ENCODE measurements at regions not wholly inside any gene's neighbourhood (a gene's known extent, or its start where the extent isn't known, plus 50 kb on each side); places are given as distances from the start of the nearest gene placed in this dataset.

DNA sequence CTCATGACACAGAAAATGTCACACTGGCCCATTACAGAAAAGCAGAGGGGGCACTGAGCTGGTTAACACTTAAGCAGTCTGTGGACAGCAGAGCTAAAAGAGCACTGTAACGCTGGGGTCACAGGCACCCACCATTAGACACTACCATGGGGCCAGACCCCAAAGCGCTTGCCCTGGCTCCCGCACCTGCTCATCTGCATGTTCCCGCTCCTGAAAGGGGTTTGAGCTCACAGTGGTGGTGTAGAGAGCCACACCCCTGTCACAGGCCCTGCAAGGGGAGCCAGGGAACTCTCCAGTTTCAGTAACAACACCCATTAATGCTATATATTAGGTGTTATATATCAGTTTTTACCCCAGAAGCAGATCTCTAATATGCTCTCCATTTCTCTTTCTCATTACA, 187.0 kb downstream of the ANKRD50 start:
- DNase-seq: no peak
- TF ChIP-seq, protein P1, sequence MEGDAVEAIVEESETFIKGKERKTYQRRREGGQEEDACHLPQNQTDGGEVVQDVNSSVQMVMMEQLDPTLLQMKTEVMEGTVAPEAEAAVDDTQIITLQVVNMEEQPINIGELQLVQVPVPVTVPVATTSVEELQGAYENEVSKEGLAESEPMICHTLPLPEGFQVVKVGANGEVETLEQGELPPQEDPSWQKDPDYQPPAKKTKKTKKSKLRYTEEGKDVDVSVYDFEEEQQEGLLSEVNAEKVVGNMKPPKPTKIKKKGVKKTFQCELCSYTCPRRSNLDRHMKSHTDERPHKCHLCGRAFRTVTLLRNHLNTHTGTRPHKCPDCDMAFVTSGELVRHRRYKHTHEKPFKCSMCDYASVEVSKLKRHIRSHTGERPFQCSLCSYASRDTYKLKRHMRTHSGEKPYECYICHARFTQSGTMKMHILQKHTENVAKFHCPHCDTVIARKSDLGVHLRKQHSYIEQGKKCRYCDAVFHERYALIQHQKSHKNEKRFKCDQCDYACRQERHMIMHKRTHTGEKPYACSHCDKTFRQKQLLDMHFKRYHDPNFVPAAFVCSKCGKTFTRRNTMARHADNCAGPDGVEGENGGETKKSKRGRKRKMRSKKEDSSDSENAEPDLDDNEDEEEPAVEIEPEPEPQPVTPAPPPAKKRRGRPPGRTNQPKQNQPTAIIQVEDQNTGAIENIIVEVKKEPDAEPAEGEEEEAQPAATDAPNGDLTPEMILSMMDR (IDR thresholded peaks at IDR 0.05; ENCODE audit: low read depth, low read length, missing control alignments): no peak
- Histone ChIP-seq H3K36me3 (replicated peaks) (no peaks in the 10 kb centered on the region), H3K4me3 (ENCODE audit: low read depth, low read length) (no peak overlapping the region), H3K27me3 (replicated peaks) (no peaks in the 10 kb centered on the region), H3K27ac (no peak overlapping the region)
- in situ Hi-C loops (cut with HindIII; ENCODE audit: low pct_ligation_motif_present, low sequenced_read_pairs): no loop called here

DNA sequence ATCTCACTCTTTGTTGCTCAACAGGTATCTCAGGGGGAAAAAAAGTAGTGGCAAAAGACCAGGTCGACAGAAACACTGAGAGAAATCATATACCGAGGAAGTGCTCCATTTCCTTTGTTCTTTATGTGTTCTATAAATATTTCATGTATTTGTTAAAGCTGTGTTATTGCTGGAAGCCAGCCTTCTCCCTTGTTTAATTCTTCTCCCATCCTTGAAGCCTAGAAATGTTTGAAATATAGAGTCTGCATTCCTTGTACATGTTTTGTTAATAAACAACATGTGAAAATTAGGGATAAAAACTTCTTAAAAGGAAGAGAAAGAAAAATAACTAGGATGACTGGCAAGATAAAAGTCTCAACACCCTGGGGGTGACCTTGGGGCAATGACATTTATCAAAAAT, 186.2 kb downstream of the ANKRD50 start:
- in situ Hi-C loops (cut with HindIII; ENCODE audit: low pct_ligation_motif_present, low sequenced_read_pairs): no loop called here
- H3K4me3 ChIP-seq (ENCODE audit: low read depth, low read length): no peak overlapping the region
- H3K27me3 ChIP-seq (replicated peaks): no peaks in the 10 kb centered on the region
- no peaks in the 10 kb centered on the region for H3K36me3 ChIP-seq (replicated peaks)
- TF ChIP-seq, protein P1 (IDR thresholded peaks at IDR 0.05; ENCODE audit: low read depth, low read length, missing control alignments): no peak
- H3K27ac ChIP-seq: no peak overlapping the region
- DNase-seq: no peak

DNA sequence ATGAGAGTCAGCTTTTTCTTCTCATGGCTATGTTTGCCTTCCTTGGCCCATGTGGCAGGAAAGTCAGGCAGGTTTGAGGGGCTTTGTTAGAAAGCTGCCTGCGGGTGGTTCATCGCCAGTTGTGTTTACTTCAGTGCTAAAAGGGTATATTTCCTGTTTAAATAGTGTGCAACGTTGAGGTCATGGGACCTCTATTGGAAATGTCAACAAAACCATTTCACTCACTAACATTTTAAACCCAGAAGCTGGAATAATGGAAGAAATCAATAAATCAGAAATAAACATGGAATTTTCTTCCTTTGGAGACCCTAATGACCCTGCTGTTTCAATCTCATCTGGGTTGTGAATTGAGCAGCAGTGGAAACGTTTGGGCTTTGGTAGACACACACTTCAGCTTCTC, 185.8 kb downstream of the ANKRD50 start:
- Histone ChIP-seq H3K4me3 (ENCODE audit: low read depth, low read length) (no peak overlapping the region), H3K27ac (no peak overlapping the region), H3K36me3 (replicated peaks) (no peaks in the 10 kb centered on the region), H3K27me3 (replicated peaks) (no peaks in the 10 kb centered on the region)
- TF ChIP-seq, protein P1 (IDR thresholded peaks at IDR 0.05; ENCODE audit: low read depth, low read length, missing control alignments): no peak
- no peak for DNase-seq
- in situ Hi-C loops (cut with HindIII; ENCODE audit: low pct_ligation_motif_present, low sequenced_read_pairs): no loop called here

DNA sequence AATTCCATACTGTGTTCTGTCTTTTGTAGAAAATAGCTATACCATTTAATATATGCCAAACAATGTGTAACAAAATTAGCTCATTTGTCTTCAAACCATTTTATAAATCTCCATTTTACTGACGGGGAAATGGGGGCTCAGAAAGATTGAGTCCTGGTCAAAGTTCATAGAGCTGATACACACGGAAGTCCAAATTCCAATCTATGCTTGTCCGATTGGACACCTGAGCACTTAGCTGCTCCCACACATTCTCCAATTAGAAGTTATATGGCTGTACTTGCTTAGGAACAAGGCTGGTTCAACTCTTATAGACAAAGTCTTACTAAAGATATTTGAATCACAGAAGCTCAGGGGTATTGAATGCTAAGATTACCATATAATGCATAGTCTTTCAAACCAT, 185.2 kb downstream of the ANKRD50 start:
- no peak for DNase-seq
- Histone ChIP-seq H3K4me3 (ENCODE audit: low read depth, low read length) (no peak overlapping the region), H3K36me3 (replicated peaks) (no peaks in the 10 kb centered on the region), H3K27ac (no peak overlapping the region), H3K27me3 (replicated peaks) (no peaks in the 10 kb centered on the region)
- TF ChIP-seq, protein P1 (IDR thresholded peaks at IDR 0.05; ENCODE audit: low read depth, low read length, missing control alignments): no peak
- in situ Hi-C loops (cut with HindIII; ENCODE audit: low pct_ligation_motif_present, low sequenced_read_pairs): no loop called here

DNA sequence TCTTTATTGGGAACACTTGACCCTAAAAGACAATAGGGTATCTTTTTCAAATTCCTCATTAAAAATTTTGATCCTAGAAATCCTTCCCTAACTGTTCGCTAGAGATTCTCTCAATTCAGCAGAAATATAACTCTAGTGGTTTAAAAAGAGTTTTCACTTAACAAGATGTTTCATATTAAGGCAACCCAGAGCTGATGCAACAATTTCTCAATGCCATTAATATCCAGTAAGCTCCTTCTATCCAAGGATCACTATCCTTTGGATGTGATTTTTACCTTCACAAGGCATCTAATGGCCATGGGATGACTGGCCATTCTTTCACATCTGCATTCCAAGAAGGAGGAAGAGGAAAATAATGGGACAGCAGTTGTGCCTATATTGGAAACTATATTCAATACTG, 183.4 kb downstream of the ANKRD50 start:
- in situ Hi-C loops (cut with HindIII; ENCODE audit: low pct_ligation_motif_present, low sequenced_read_pairs): no loop called here
- Histone ChIP-seq H3K27me3 (replicated peaks) (no peaks in the 10 kb centered on the region), H3K36me3 (replicated peaks) (no peaks in the 10 kb centered on the region), H3K27ac (no peak overlapping the region), H3K4me3 (ENCODE audit: low read depth, low read length) (no peak overlapping the region)
- no peak for DNase-seq
- TF ChIP-seq, protein P1 (IDR thresholded peaks at IDR 0.05; ENCODE audit: low read depth, low read length, missing control alignments): no peak

DNA sequence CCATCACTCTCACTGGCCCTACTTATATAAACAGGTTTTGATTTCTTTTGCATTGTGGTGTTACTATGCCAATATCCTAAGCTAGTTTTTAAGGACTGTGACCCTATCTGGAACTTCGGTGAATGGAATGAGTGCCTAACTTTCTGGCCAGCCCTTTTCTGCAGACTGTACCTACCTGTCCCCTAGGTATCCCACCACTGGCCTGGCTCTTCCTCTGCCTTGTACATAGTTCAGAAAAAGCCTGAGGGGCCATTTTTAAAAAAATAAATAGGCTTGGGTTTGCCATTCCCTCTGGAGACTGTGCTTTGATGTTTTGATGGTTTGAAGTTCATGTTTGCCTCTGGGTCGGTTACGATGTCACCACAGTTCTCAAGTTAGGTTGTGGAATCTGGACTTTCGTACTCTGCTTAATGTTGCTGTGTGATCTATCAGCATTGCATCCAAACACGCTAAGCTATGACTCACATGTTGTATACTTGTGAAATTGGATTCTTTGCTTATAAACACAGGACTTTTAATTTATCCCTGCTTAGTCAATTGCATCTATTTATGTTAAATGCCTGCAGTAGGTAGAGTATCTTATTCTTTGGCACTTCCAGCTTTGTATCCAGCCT, 182.0 kb downstream of the ANKRD50 start:
- H3K36me3 ChIP-seq (replicated peaks): no peaks in the 10 kb centered on the region
- no peaks in the 10 kb centered on the region for H3K27me3 ChIP-seq (replicated peaks)
- no peak overlapping the region for H3K27ac ChIP-seq
- TF ChIP-seq, protein P1 (IDR thresholded peaks at IDR 0.05; ENCODE audit: low read depth, low read length, missing control alignments): no peak
- DNase-seq: no peak
- H3K4me3 ChIP-seq (ENCODE audit: low read depth, low read length): no peak overlapping the region
- in situ Hi-C loops (cut with HindIII; ENCODE audit: low pct_ligation_motif_present, low sequenced_read_pairs): no loop called here

All from brain microvascular endothelial cell (primary cell).